ENCODE measurements at regions not wholly inside any gene's neighbourhood (a gene's known extent, or its start where the extent isn't known, plus 50 kb on each side); places are given as distances from the start of the nearest gene placed in this dataset.

DNA sequence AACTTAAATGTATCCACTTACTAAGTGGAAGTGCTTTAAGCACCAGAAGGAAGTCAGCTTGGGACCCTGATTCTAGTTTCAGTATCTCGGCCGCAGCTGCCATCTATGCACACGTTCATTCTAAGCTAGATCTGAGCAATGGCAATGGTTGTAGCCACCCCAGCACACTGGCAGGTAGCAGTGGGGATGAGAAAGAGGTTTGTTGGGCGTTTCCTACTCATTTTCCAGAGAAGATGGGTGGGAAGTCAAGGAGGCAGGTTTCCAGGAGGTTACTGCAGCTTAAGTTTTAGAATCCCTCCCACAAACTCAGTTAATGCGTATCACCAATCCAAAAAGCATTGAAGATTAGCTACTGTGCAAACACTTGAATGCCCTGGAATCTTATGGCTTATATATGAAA, 114.2 kb upstream of the TSC22D1 start:
- WGBS = 88% methylated on average over 5 of the region's 5 CpGs
- H3K9ac ChIP-seq (ENCODE audit: low read depth in 1 of 2, low read length in 2 of 2) = no peak overlapping the region
- peaks cover 0 to 2% (median 0%) of the 10 kb centered on the region in 4 donors for H3K27me3 ChIP-seq (ENCODE audit: control insufficient read depth in 4 of 4, insufficient read depth in 4 of 4, low read length in 3 of 4)
- no peak overlapping the region for H3K27ac ChIP-seq (ENCODE audit: low read depth in 1 of 2, low read length in 2 of 2)
- TF ChIP-seq REST (IDR thresholded peaks at IDR 0.05) (no peak), FOXA1 (IDR thresholded peaks at IDR 0.05) (no peak), JUND (IDR thresholded peaks at IDR 0.05) (no peak), GABPA (IDR thresholded peaks at IDR 0.05 in 1 of 2, conservative IDR thresholded peaks at IDR 0.05 in 1 of 2) (no peak), RXRA (IDR thresholded peaks at IDR 0.05) (no peak), YY1 (IDR thresholded peaks at IDR 0.05) (no peak), ATF3 (IDR thresholded peaks at IDR 0.05) (no peak), EGR1 (IDR thresholded peaks at IDR 0.05; ENCODE audit: low read depth in 2 of 2) (no peak), NR2F2 (IDR thresholded peaks at IDR 0.05) (no peak), SP1 (IDR thresholded peaks at IDR 0.05) (no peak), ZBTB33 (IDR thresholded peaks at IDR 0.05) (no peak), RAD21 (IDR thresholded peaks at IDR 0.05) (no peak), HNF4A (conservative IDR thresholded peaks at IDR 0.05) (no peak), TAF1 (conservative IDR thresholded peaks at IDR 0.05) (no peak), HNF4G (IDR thresholded peaks at IDR 0.05) (no peak), FOXA2 (IDR thresholded peaks at IDR 0.05) (no peak), CTCF (IDR thresholded peaks at IDR 0.05; ENCODE audit: low read depth, low read length, missing input control) (no peak)
- TF ChIP-seq, protein P1, sequence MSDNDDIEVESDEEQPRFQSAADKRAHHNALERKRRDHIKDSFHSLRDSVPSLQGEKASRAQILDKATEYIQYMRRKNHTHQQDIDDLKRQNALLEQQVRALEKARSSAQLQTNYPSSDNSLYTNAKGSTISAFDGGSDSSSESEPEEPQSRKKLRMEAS (IDR thresholded peaks at IDR 0.05) = no peak
- H3K9me3 ChIP-seq (ENCODE audit: control insufficient read depth in 4 of 4, low read length in 3 of 4) = no peaks in the 10 kb centered on the region
- H3K4me1 ChIP-seq (ENCODE audit: control insufficient read depth in 4 of 4, insufficient read depth in 4 of 4, low read length in 3 of 4) = no peaks in the 10 kb centered on the region
- DNase-seq (ENCODE audit: low spot score) = no peak
- no peaks in the 10 kb centered on the region for H3K36me3 ChIP-seq (ENCODE audit: control insufficient read depth in 4 of 4, insufficient read depth in 3 of 4, low read depth in 1 of 4, low read length in 3 of 4)
- H3K4me3 ChIP-seq (ENCODE audit: low read depth in 1 of 3, low read length in 3 of 3) = no peak overlapping the region

Measured in liver (tissue), 8 donors.